Stomach (tissue), 8 donors: ENCODE measurements at regions not wholly inside any gene's neighbourhood (a gene's known extent, or its start where the extent isn't known, plus 50 kb on each side); places are given as distances from the start of the nearest gene placed in this dataset.
"Not testable (repeated sequence)": the region's sequence is repeated elsewhere in the genome, so short reads cannot be mapped to it uniquely, and the experiment has no call there.

ENCODE experiments used
- DNase-seq, 2 donors: peaks; one replicate each; pipeline versions ENCODE4 v3.0.0 to v3.0.0-alpha.2; 2013 to 2019
- H3K27ac ChIP-seq, 5 donors: fragments of 200-600 bp in 4 of 5; sonication (generic) in 4 of 5; one replicate each; pipeline ENCODE4 v1.5.1; 2013 to 2019; ENCODE audit warnings: mild to moderate bottlenecking in 1 of 5, moderate library complexity in 1 of 5
- H3K27me3 ChIP-seq, 3 donors: fragments of 200-600 bp; sonication (generic); one replicate each; pipeline ENCODE4 v1.5.1; 2017 to 2019; ENCODE audit warnings: mixed run types in 1 of 3
- H3K36me3 ChIP-seq, 4 donors: fragments of 200-600 bp; sonication (generic); 1 replicate in 3 of 4; 2 replicates in 1 of 4; pipeline ENCODE4 v1.5.1; 2016 to 2019
- H3K4me1 ChIP-seq, 4 donors: fragments of 200-600 bp; sonication (generic); one replicate each; pipeline ENCODE4 v1.5.1; 2016 to 2019
- H3K4me3 ChIP-seq, 4 donors: fragments of 200-600 bp; sonication (generic) in 3 of 4; one replicate each; pipeline ENCODE4 v1.5.1; 2016 to 2019; ENCODE audit warnings: mild to moderate bottlenecking in 1 of 4
- H3K9me3 ChIP-seq, 4 donors: fragments of 200-600 bp; sonication (generic); one replicate each; pipeline ENCODE4 v1.5.1; 2016 to 2019
- CTCF ChIP-seq, 7 experiments: fragments of 450-650 bp in 4 of 7; fragments of 200-600 bp in 3 of 7; sonication (generic) in 3 of 7; IDR thresholded peaks; one replicate each; pipeline ENCODE4 v1.5.1; 2016 to 2019; ENCODE audit warnings: antibody characterized with exemption in 7 of 7, control low read depth in 2 of 7, mild to moderate bottlenecking in 1 of 7
- EP300 ChIP-seq: sonication (generic); formaldehyde crosslinking; IDR thresholded peaks from one replicate; pipeline ENCODE4 v1.6.1; 2017; ENCODE audit warnings: antibody characterized with exemption
- POLR2A ChIP-seq, 4 donors: fragments of 450-650 bp; IDR thresholded peaks; one replicate each; pipeline ENCODE4 v1.6.1; 2016; ENCODE audit warnings: antibody characterized with exemption in 4 of 4, control low read depth in 2 of 4, mild to moderate bottlenecking in 1 of 4, moderate library complexity in 1 of 4
- POLR2AphosphoS5 ChIP-seq, 3 donors: sonication (generic); formaldehyde crosslinking; IDR thresholded peaks; one replicate each; pipeline ENCODE4 v1.6.1; 2016; ENCODE audit warnings: antibody characterized with exemption in 3 of 3
- WGBS, 5 donors: extraction: QIAGEN DNeasy Blood & Tissue Kit in 3 of 5; methylation state at CpG; one replicate each; pipeline versions ENCODE4 v1.1.5 to v1.1.7; 2013 to 2018; 5-methylcytosine and 5-hydroxymethylcytosine counted together
- intact Hi-C: fragments of 100-400 bp; cut with DNase I; formaldehyde crosslinking; loops from one replicate; pipeline ENCODE4 v1.15.1; 2023; ENCODE audit warnings: low total_unique reads
- donor health status: healthy with polysubstance abuse.
- donor health status: Bipolar disorder and iron deficiency.
- donor health status: healthy.

- Histone ChIP-seq H3K4me1 (no peaks in the 10 kb centered on the region), H3K36me3 (no peaks in the 10 kb centered on the region), H3K27me3 (no peaks in the 10 kb centered on the region), H3K9me3 (no peaks in the 10 kb centered on the region), H3K27ac (no peak overlapping the region), H3K4me3 (no peak overlapping the region)
- no peak for DNase-seq
- TF ChIP-seq EP300, result no peak
- TF ChIP-seq CTCF (IDR thresholded peaks at IDR 0.05), result no peak
- TF ChIP-seq POLR2A (IDR thresholded peaks at IDR 0.05), result no peak
- TF ChIP-seq POLR2AphosphoS5 (IDR thresholded peaks at IDR 0.05), result no peak
- intact Hi-C loops, result no loop called here
- 90 to 99% (median 92%) methylated on average over 3 of the region's 3 CpGs for WGBS, 5 donors
Measured at GRCh38 chr4:153096344-153096743, 107.9 kb upstream of the TRIM2 start.

DNA sequence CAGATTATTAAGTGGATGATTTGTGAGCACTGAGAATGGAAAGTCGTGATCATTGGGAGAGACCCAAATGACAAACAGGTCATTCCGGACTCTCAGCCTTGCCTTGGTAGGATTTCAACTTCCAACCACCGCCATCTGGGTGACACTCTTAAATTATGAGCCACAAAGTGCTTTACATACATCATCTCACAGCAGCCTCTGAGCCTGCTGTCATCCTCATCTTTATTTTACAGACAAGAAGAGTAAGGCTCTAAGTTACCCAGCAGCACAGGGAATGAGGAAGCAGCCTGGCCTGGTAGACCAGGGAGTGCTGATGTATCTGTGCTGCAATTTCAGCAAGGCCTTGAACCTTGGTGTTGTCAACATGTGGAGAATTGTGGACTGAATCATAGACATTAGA lies 105.8 kb upstream of the TRIM2 start:
- Histone ChIP-seq H3K27ac (no peak overlapping the region), H3K27me3 (no peaks in the 10 kb centered on the region), H3K4me1 (no peaks in the 10 kb centered on the region), H3K36me3 (no peaks in the 10 kb centered on the region), H3K4me3 (no peak overlapping the region), H3K9me3 (no peaks in the 10 kb centered on the region)
- 51 to 71% (median 57%) methylated on average over 3 of the region's 3 CpGs for WGBS, 5 donors
- intact Hi-C loops, result no loop called here
- TF ChIP-seq CTCF (IDR thresholded peaks at IDR 0.05) (no peak), POLR2AphosphoS5 (IDR thresholded peaks at IDR 0.05) (no peak), POLR2A (IDR thresholded peaks at IDR 0.05) (no peak), EP300 (no peak)
- no peak for DNase-seq

- H3K27me3 ChIP-seq, result no peaks in the 10 kb centered on the region
- H3K27ac ChIP-seq, result no peak overlapping the region
- no peak for DNase-seq
- H3K4me3 ChIP-seq, result no peak overlapping the region
- TF ChIP-seq POLR2A (IDR thresholded peaks at IDR 0.05) (no peak), POLR2AphosphoS5 (IDR thresholded peaks at IDR 0.05) (no peak), CTCF (IDR thresholded peaks at IDR 0.05) (no peak), EP300 (no peak)
- intact Hi-C loops, result no loop called here
- no peaks in the 10 kb centered on the region for H3K36me3 ChIP-seq
- H3K4me1 ChIP-seq, result no peaks in the 10 kb centered on the region
- 78 to 96% (median 89%) methylated on average over 3 of the region's 3 CpGs for WGBS, 5 donors
- H3K9me3 ChIP-seq, result no peaks in the 10 kb centered on the region
Measured at GRCh38 chr4:153099391-153100140, 104.7 kb upstream of the TRIM2 start.

DNA sequence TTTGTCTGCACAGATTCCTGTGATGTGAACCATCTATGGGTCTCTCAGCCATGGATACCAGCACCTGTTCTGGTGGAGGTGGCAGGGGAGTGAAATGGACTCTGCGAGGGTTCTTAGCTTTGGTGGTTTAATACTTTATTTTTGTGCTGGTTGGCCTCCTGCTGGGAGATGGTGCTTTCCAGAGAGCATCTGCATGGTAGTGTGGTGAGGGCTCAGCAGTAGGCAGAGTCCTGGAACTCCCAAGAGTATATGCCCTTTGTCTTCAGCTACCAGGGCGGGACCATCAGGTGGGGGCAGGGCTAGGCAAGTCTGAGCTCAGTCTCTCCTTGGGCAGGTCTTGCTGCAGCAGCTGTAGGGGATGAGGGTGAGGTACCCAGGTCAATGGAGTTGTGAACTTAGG lies 97.5 kb upstream of the TRIM2 start:
- peaks cover 0 to 12% (median 4%) of the 10 kb centered on the region in 4 donors for H3K9me3 ChIP-seq
- DNase-seq, H3K27ac ChIP-seq, intact Hi-C loops, H3K4me1 ChIP-seq, H3K4me3 ChIP-seq, H3K27me3 ChIP-seq, H3K36me3 ChIP-seq: not testable (repeated sequence)
- 79 to 96% (median 93%) methylated on average over 2 of the region's 2 CpGs for WGBS, 5 donors

GRCh38 chr4:153107246-153107645 lies 97.0 kb upstream of the TRIM2 start:
- peaks cover 0 to 12% (median 4%) of the 10 kb centered on the region in 4 donors for H3K9me3 ChIP-seq
- WGBS, 5 donors, result 80 to 85% (median 82%) methylated on average over 7 to 8 of the region's 8 CpGs
- intact Hi-C loops, result no loop called here
- H3K36me3 ChIP-seq, result no peaks in the 10 kb centered on the region
- no peak overlapping the region for H3K4me3 ChIP-seq
- DNase-seq, result no peak
- H3K4me1 ChIP-seq, result no peaks in the 10 kb centered on the region
- TF ChIP-seq POLR2A (IDR thresholded peaks at IDR 0.05) (no peak), POLR2AphosphoS5 (IDR thresholded peaks at IDR 0.05) (no peak), CTCF (IDR thresholded peaks at IDR 0.05) (no peak), EP300 (no peak)
- H3K27ac ChIP-seq, result no peak overlapping the region
- H3K27me3 ChIP-seq, result no peaks in the 10 kb centered on the region
